GM23338 (cell line): ENCODE measurements at regions not wholly inside any gene's neighbourhood (a gene's known extent, or its start where the extent isn't known, plus 50 kb on each side); places are given as distances from the start of the nearest gene placed in this dataset.

Experiments
- ATAC-seq: fragments of 200-7000 bp; cut with Tn5 transposase; 3 replicates; pipeline ENCODE4 v1.9.1; 2020
- DNase-seq: peaks from one replicate; pipeline ENCODE4 v3.0.0-alpha.2; 2015; ENCODE audit warnings: low spot score
- H2AFZ ChIP-seq: fragments of 200-600 bp; sonication (generic); 2 replicates; pipeline ENCODE4 v1.8.0; 2016; ENCODE audit warnings: antibody characterized with exemption, mild to moderate bottlenecking, moderate library complexity
- H3F3A ChIP-seq: fragments of 200-600 bp; sonication (generic); replicated peaks from 2 replicates; pipeline ENCODE4 v1.8.0; 2017; ENCODE audit warnings: antibody characterized with exemption, mixed run types, low read depth
- H3K27ac ChIP-seq: fragments of 200-600 bp; sonication (generic); 2 replicates; pipeline ENCODE4 v1.6.1; 2016; ENCODE audit warnings: low read depth
- H3K27me3 ChIP-seq: fragments of 200-600 bp; sonication (generic); 2 replicates; pipeline ENCODE4 v1.8.0; 2016; ENCODE audit warnings: mild to moderate bottlenecking, mixed run types, moderate library complexity; ENCODE audit not compliant: insufficient read depth
- H3K36me3 ChIP-seq: fragments of 200-600 bp; sonication (generic); 2 replicates; pipeline ENCODE4 v1.8.0; 2016; ENCODE audit warnings: mild to moderate bottlenecking; ENCODE audit not compliant: insufficient read depth
- H3K4me1 ChIP-seq: fragments of 200-600 bp; sonication (generic); 2 replicates; pipeline ENCODE4 v1.8.0; 2016; ENCODE audit warnings: mild to moderate bottlenecking, moderate library complexity; ENCODE audit not compliant: insufficient read depth
- H3K4me2 ChIP-seq: fragments of 200-600 bp; sonication (generic); 2 replicates; pipeline ENCODE4 v1.7.1; 2017; ENCODE audit warnings: mixed run types
- H3K4me3 ChIP-seq: fragments of 200-600 bp; sonication (generic); 2 replicates; pipeline ENCODE4 v1.6.1; 2016; ENCODE audit warnings: mixed run types
- H3K79me2 ChIP-seq: fragments of 200-600 bp; sonication (generic); replicated peaks from 2 replicates; pipeline ENCODE4 v1.8.0; 2017; ENCODE audit warnings: mild to moderate bottlenecking; ENCODE audit not compliant: insufficient read depth
- H3K9me2 ChIP-seq: fragments of 200-600 bp; sonication (generic); 2 replicates; pipeline ENCODE4 v1.8.0; 2017; ENCODE audit not compliant: insufficient read depth
- H4K20me1 ChIP-seq: fragments of 200-600 bp; sonication (generic); replicated peaks from 2 replicates; pipeline ENCODE4 v1.8.0; 2017; ENCODE audit warnings: mild to moderate bottlenecking; ENCODE audit not compliant: insufficient read depth
- H3K27ac Mint-ChIP-seq: 2 replicates; pipeline ENCODE4 v1.8.0; 2020; ENCODE audit warnings: inconsistent platforms, mild to moderate bottlenecking, moderate library complexity, mixed read lengths
- H3K27me3 Mint-ChIP-seq: 3 replicates; pipeline ENCODE4 v1.8.0; 2022; ENCODE audit warnings: low read depth, mild to moderate bottlenecking, moderate library complexity, mixed read lengths, inconsistent platforms; ENCODE audit not compliant: insufficient read depth, poor library complexity
- H3K36me3 Mint-ChIP-seq: 3 replicates; pipeline ENCODE4 v1.8.0; 2021; ENCODE audit warnings: low read depth, mild to moderate bottlenecking, inconsistent platforms, moderate library complexity, mixed read lengths
- H3K4me1 Mint-ChIP-seq: 3 replicates; pipeline ENCODE4 v1.8.0; 2020; ENCODE audit warnings: mild to moderate bottlenecking, inconsistent platforms, mixed read lengths
- H3K4me3 Mint-ChIP-seq: 3 replicates; pipeline ENCODE4 v1.8.0; 2021; ENCODE audit warnings: moderate library complexity, mild to moderate bottlenecking, inconsistent platforms, mixed read lengths
- H3K9me3 Mint-ChIP-seq: 3 replicates; pipeline ENCODE4 v1.8.0; 2020; ENCODE audit warnings: moderate library complexity, mild to moderate bottlenecking, inconsistent platforms, mixed read lengths
- CREB1 ChIP-seq: fragments of 250-450 bp; sonication (Bioruptor Pico); IDR thresholded peaks from 2 replicates; pipeline ENCODE4 v1.5.0; 2020; ENCODE audit warnings: low read depth, mild to moderate bottlenecking, moderate library complexity
- CTCF ChIP-seq, 2 experiments: fragments of 200-600 bp in 1 of 2; sonication (generic) in 1 of 2; conservative IDR thresholded peaks; 2 replicates each; pipeline versions ENCODE4 v1.5.1 to v1.6.1; 2016 to 2017; ENCODE audit warnings: antibody characterized with exemption in 2 of 2, low read depth in 2 of 2, mild to moderate bottlenecking in 2 of 2, moderate library complexity in 1 of 2
- EZH2 ChIP-seq: fragments of 200-600 bp; sonication (generic); IDR thresholded peaks from one replicate; pipeline ENCODE4 v1.8.0; 2017; ENCODE audit warnings: antibody characterized with exemption, mild to moderate bottlenecking, low read depth; ENCODE audit not compliant: unreplicated experiment
- EZH2phosphoT487 ChIP-seq: fragments of 200-600 bp; sonication (generic); IDR thresholded peaks from one replicate; pipeline ENCODE4 v1.8.1; 2018; ENCODE audit warnings: antibody characterized with exemption; ENCODE audit not compliant: unreplicated experiment
- JUNB ChIP-seq: IDR thresholded peaks from one replicate; pipeline ENCODE4 v1.6.1; 2016; ENCODE audit warnings: antibody characterized with exemption; ENCODE audit not compliant: unreplicated experiment
- NANOG ChIP-seq: IDR thresholded peaks from 2 replicates; pipeline ENCODE4 v1.6.1; 2016; ENCODE audit warnings: antibody characterized with exemption, borderline replicate concordance
- POLR2AphosphoS5 ChIP-seq: IDR thresholded peaks from 2 replicates; pipeline ENCODE4 v1.6.1; 2016; ENCODE audit warnings: antibody characterized with exemption, low read depth
- REST ChIP-seq: IDR thresholded peaks from one replicate; pipeline ENCODE4 v1.6.1; 2018; ENCODE audit warnings: antibody characterized with exemption; ENCODE audit not compliant: unreplicated experiment
- STAT1 ChIP-seq: IDR thresholded peaks from one replicate; pipeline ENCODE4 v1.6.1; 2016; ENCODE audit warnings: antibody characterized with exemption; ENCODE audit not compliant: unreplicated experiment
- ZNF114 ChIP-seq: fragments of 250-450 bp; sonication (Bioruptor Pico); IDR thresholded peaks from 2 replicates; pipeline ENCODE4 v1.5.0; 2020; ENCODE audit warnings: mild to moderate bottlenecking, moderate library complexity
- ZNF331 ChIP-seq: fragments of 250-450 bp; sonication (Bioruptor Pico); IDR thresholded peaks from 2 replicates; pipeline ENCODE4 v1.5.0; 2020; ENCODE audit warnings: low read depth, mild to moderate bottlenecking, moderate library complexity
- TF ChIP-seq, protein P1 (sequence below): IDR thresholded peaks from 2 replicates; pipeline ENCODE4 v1.6.1; 2016; ENCODE audit warnings: antibody characterized with exemption
- TF ChIP-seq, protein P2 (sequence below): fragments of 250-450 bp; sonication (Bioruptor Pico); IDR thresholded peaks from 2 replicates; pipeline ENCODE4 v1.5.0; 2020; ENCODE audit warnings: mild to moderate bottlenecking, moderate library complexity

DNA sequence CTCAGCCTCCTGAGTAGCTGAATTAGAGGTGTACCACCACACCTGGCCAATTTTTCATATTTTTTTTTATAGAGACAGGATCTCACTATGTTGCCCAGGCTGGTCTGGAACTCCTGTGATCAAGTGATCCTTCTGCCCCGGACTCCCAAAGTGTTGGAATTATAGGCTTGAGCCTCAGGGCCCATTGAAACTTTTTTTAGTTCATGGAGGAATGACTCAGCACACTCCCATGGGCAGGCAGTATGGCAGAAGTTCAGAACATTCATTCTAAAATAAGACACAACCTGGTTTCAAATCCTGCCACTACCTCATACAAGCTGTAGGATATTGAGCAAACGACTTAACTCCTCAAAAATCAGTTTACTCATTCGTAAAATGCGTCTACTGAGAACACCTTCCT, 320.4 kb upstream of the SP8 start:
- TF ChIP-seq, protein P1, sequence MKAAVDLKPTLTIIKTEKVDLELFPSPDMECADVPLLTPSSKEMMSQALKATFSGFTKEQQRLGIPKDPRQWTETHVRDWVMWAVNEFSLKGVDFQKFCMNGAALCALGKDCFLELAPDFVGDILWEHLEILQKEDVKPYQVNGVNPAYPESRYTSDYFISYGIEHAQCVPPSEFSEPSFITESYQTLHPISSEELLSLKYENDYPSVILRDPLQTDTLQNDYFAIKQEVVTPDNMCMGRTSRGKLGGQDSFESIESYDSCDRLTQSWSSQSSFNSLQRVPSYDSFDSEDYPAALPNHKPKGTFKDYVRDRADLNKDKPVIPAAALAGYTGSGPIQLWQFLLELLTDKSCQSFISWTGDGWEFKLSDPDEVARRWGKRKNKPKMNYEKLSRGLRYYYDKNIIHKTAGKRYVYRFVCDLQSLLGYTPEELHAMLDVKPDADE, result no peak
- TF ChIP-seq ZNF331 (CRISPR knock-in tag) (no peak), EZH2 (no peak), CTCF (conservative IDR thresholded peaks at IDR 0.05; ENCODE audit: low read depth in 2 of 2) (no peak), REST (no peak), STAT1 (no peak), NANOG (no peak), ZNF114 (CRISPR knock-in tag) (no peak), EZH2phosphoT487 (no peak), CREB1 (CRISPR knock-in tag) (no peak), JUNB (no peak), POLR2AphosphoS5 (no peak)
- TF ChIP-seq, protein P2, sequence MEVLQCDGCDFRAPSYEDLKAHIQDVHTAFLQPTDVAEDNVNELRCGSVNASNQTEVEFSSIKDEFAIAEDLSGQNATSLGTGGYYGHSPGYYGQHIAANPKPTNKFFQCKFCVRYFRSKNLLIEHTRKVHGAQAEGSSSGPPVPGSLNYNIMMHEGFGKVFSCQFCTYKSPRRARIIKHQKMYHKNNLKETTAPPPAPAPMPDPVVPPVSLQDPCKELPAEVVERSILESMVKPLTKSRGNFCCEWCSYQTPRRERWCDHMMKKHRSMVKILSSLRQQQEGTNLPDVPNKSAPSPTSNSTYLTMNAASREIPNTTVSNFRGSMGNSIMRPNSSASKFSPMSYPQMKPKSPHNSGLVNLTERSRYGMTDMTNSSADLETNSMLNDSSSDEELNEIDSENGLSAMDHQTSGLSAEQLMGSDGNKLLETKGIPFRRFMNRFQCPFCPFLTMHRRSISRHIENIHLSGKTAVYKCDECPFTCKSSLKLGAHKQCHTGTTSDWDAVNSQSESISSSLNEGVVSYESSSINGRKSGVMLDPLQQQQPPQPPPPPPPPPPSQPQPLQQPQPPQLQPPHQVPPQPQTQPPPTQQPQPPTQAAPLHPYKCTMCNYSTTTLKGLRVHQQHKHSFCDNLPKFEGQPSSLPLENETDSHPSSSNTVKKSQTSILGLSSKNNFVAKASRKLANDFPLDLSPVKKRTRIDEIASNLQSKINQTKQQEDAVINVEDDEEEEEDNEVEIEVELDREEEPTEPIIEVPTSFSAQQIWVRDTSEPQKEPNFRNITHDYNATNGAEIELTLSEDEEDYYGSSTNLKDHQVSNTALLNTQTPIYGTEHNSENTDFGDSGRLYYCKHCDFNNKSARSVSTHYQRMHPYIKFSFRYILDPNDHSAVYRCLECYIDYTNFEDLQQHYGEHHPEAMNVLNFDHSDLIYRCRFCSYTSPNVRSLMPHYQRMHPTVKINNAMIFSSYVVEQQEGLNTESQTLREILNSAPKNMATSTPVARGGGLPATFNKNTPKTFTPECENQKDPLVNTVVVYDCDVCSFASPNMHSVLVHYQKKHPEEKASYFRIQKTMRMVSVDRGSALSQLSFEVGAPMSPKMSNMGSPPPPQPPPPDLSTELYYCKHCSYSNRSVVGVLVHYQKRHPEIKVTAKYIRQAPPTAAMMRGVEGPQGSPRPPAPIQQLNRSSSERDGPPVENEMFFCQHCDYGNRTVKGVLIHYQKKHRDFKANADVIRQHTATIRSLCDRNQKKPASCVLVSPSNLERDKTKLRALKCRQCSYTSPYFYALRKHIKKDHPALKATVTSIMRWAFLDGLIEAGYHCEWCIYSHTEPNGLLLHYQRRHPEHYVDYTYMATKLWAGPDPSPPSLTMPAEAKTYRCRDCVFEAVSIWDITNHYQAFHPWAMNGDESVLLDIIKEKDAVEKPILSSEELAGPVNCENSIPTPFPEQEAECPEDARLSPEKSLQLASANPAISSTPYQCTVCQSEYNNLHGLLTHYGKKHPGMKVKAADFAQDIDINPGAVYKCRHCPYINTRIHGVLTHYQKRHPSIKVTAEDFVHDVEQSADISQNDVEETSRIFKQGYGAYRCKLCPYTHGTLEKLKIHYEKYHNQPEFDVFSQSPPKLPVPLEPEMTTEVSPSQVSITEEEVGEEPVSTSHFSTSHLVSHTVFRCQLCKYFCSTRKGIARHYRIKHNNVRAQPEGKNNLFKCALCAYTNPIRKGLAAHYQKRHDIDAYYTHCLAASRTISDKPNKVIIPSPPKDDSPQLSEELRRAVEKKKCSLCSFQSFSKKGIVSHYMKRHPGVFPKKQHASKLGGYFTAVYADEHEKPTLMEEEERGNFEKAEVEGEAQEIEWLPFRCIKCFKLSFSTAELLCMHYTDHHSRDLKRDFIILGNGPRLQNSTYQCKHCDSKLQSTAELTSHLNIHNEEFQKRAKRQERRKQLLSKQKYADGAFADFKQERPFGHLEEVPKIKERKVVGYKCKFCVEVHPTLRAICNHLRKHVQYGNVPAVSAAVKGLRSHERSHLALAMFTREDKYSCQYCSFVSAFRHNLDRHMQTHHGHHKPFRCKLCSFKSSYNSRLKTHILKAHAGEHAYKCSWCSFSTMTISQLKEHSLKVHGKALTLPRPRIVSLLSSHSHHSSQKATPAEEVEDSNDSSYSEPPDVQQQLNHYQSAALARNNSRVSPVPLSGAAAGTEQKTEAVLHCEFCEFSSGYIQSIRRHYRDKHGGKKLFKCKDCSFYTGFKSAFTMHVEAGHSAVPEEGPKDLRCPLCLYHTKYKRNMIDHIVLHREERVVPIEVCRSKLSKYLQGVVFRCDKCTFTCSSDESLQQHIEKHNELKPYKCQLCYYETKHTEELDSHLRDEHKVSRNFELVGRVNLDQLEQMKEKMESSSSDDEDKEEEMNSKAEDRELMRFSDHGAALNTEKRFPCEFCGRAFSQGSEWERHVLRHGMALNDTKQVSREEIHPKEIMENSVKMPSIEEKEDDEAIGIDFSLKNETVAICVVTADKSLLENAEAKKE (CRISPR knock-in tag), result no peak
- Histone ChIP-seq H4K20me1 (no peaks in the 10 kb centered on the region), H3K4me2 (no peak overlapping the region), H3K4me1 (no peaks in the 10 kb centered on the region), H2AFZ (no peak overlapping the region), H3K79me2 (no peaks in the 10 kb centered on the region), H3K27ac (no peak overlapping the region), H3K36me3 (no peaks in the 10 kb centered on the region), H3K9me2 (peaks cover 7% of the 10 kb centered on the region; the same call in 1 of the 2 replicates), H3K27me3 (no peaks in the 10 kb centered on the region), H3F3A (no peaks in the 10 kb centered on the region), H3K4me3 (no peak overlapping the region)
- Mint-ChIP-seq H3K4me3 (no peak overlapping the region), H3K9me3 (no peaks in the 10 kb centered on the region), H3K4me1 (peaks cover 7% of the 10 kb centered on the region; the same call in 2 of the 3 replicates), H3K27me3 (no peaks in the 10 kb centered on the region), H3K27ac (no peak overlapping the region), H3K36me3 (no peaks in the 10 kb centered on the region)
- no peak for ATAC-seq
- DNase-seq, result no peak
